Liver (tissue), 8 donors: ENCODE measurements at regions not wholly inside any gene's neighbourhood (a gene's known extent, or its start where the extent isn't known, plus 50 kb on each side); places are given as distances from the start of the nearest gene placed in this dataset.

ENCODE experiments used
- DNase-seq: peaks from one replicate; pipeline ENCODE4 v3.0.0-alpha.2; 2017; ENCODE audit warnings: low spot score
- H3K27ac ChIP-seq, 2 donors: one replicate each; pipeline ENCODE4 v1.7.0; 2013; ENCODE audit warnings: inconsistent platforms in 2 of 2, low read length in 2 of 2, control low read depth in 1 of 2, low read depth in 1 of 2, mild to moderate bottlenecking in 1 of 2
- H3K27me3 ChIP-seq, 4 donors: one replicate each; pipeline versions ENCODE4 v1.6.1 to v1.7.0; 2013; ENCODE audit warnings: low read length in 3 of 4, inconsistent platforms in 1 of 4, mild to moderate bottlenecking in 1 of 4, moderate library complexity in 1 of 4; ENCODE audit not compliant: control insufficient read depth in 4 of 4, insufficient read depth in 4 of 4
- H3K36me3 ChIP-seq, 4 donors: one replicate each; pipeline versions ENCODE4 v1.6.1 to v1.7.0; 2013; ENCODE audit warnings: low read length in 3 of 4, mild to moderate bottlenecking in 3 of 4, low read depth in 1 of 4, moderate library complexity in 1 of 4; ENCODE audit not compliant: control insufficient read depth in 4 of 4, insufficient read depth in 3 of 4
- H3K4me1 ChIP-seq, 4 donors: one replicate each; pipeline versions ENCODE4 v1.6.1 to v1.7.0; 2013; ENCODE audit warnings: low read length in 3 of 4, mild to moderate bottlenecking in 3 of 4, moderate library complexity in 1 of 4; ENCODE audit not compliant: control insufficient read depth in 4 of 4, insufficient read depth in 4 of 4
- H3K4me3 ChIP-seq, 3 donors: one replicate each; pipeline versions ENCODE4 v1.6.1 to v1.7.0; 2013; ENCODE audit warnings: low read length in 3 of 3, control low read depth in 1 of 3, low read depth in 1 of 3, mild to moderate bottlenecking in 1 of 3
- H3K9ac ChIP-seq, 2 donors: one replicate each; pipeline ENCODE4 v1.7.0; 2013; ENCODE audit warnings: low read length in 2 of 2, mild to moderate bottlenecking in 2 of 2, moderate library complexity in 2 of 2, control low read depth in 1 of 2, low read depth in 1 of 2
- H3K9me3 ChIP-seq, 4 donors: one replicate each; pipeline versions ENCODE4 v1.6.1 to v1.7.0; 2013; ENCODE audit warnings: low read length in 3 of 4; ENCODE audit not compliant: control insufficient read depth in 4 of 4
- ATF3 ChIP-seq: IDR thresholded peaks from 2 replicates; pipeline ENCODE4 v1.6.1; 2016; ENCODE audit warnings: antibody characterized with exemption
- CTCF ChIP-seq: fragments of 150-350 bp; IDR thresholded peaks from 2 replicates; pipeline ENCODE4 v1.5.1; 2017; ENCODE audit warnings: improper control_type of control experiment, low read depth, low read length; ENCODE audit not compliant: missing input control
- EGR1 ChIP-seq, 2 donors: IDR thresholded peaks; 2 replicates each; pipeline ENCODE4 v1.6.1; 2016 to 2018; ENCODE audit warnings: antibody characterized with exemption in 2 of 2, low read depth in 2 of 2
- FOXA1 ChIP-seq: IDR thresholded peaks from 2 replicates; pipeline ENCODE4 v1.6.1; 2016; ENCODE audit warnings: antibody characterized with exemption
- FOXA2 ChIP-seq: IDR thresholded peaks from 2 replicates; pipeline ENCODE4 v1.6.1; 2016; ENCODE audit warnings: antibody characterized with exemption
- HNF4A ChIP-seq, 2 donors: conservative IDR thresholded peaks; 2 replicates each; pipeline ENCODE4 v1.6.1; 2016; ENCODE audit warnings: antibody characterized with exemption in 2 of 2, mild to moderate bottlenecking in 2 of 2
- RAD21 ChIP-seq, 2 donors: IDR thresholded peaks; 2 replicates each; pipeline ENCODE4 v1.6.1; 2016; ENCODE audit warnings: antibody characterized with exemption in 2 of 2, mild to moderate bottlenecking in 2 of 2
- REST ChIP-seq: IDR thresholded peaks from 2 replicates; pipeline ENCODE4 v1.6.1; 2016; ENCODE audit warnings: antibody characterized with exemption, mild to moderate bottlenecking
- RXRA ChIP-seq, 2 donors: IDR thresholded peaks; 2 replicates each; pipeline ENCODE4 v1.6.1; 2017 to 2018; ENCODE audit warnings: antibody characterized with exemption in 2 of 2, mild to moderate bottlenecking in 1 of 2
- SP1 ChIP-seq: IDR thresholded peaks from 2 replicates; pipeline ENCODE4 v1.6.1; 2018; ENCODE audit warnings: antibody characterized with exemption, mild to moderate bottlenecking
- TAF1 ChIP-seq: conservative IDR thresholded peaks from 2 replicates; pipeline ENCODE4 v1.6.1; 2016; ENCODE audit warnings: antibody characterized with exemption, mild to moderate bottlenecking
- YY1 ChIP-seq: IDR thresholded peaks from 2 replicates; pipeline ENCODE4 v1.6.1; 2016; ENCODE audit warnings: antibody characterized with exemption, mild to moderate bottlenecking
- WGBS: extraction: QIAGEN DNeasy Blood & Tissue Kit; methylation state at CpG from one replicate; pipeline ENCODE4 v1.1.7; 2013; 5-methylcytosine and 5-hydroxymethylcytosine counted together
- TF ChIP-seq, protein P1 (sequence below): IDR thresholded peaks from 2 replicates; pipeline ENCODE4 v1.6.1; 2016; ENCODE audit warnings: antibody characterized with exemption
- donor health status: healthy.
- donor health status: healthy.
- donor health status: healthy.
- donor health status: healthy.
- donor health status: healthy.

GRCh38 chr6:159439651-159440050, 253.4 kb downstream of the SOD2 start:
- Histone ChIP-seq H3K4me3 (no peak overlapping the region), H3K9ac (no peak overlapping the region), H3K9me3 (peaks cover 0 to 3% (median under 1%) of the 10 kb centered on the region in 4 donors), H3K27me3 (no peaks in the 10 kb centered on the region), H3K4me1 (peaks cover 0 to 2% (median 1%) of the 10 kb centered on the region in 4 donors), H3K36me3 (no peaks in the 10 kb centered on the region), H3K27ac (no peak overlapping the region)
- TF ChIP-seq YY1 = no peak
- TF ChIP-seq RXRA (IDR thresholded peaks at IDR 0.05) = no peak
- TF ChIP-seq HNF4A (conservative IDR thresholded peaks at IDR 0.05) = no peak
- no peak for TF ChIP-seq CTCF
- DNase-seq = no peak
- 77% methylated on average over 1 of the region's 1 CpG for WGBS

GRCh38 chr6:159438106-159438505, 254.9 kb downstream of the SOD2 start:
- no peak overlapping the region for H3K4me3 ChIP-seq
- TF ChIP-seq CTCF = no peak
- TF ChIP-seq HNF4A (conservative IDR thresholded peaks at IDR 0.05) = no peak
- no peak for TF ChIP-seq EGR1 (IDR thresholded peaks at IDR 0.05; ENCODE audit: low read depth in 2 of 2)
- TF ChIP-seq YY1 = no peak
- TF ChIP-seq REST = no peak
- TF ChIP-seq RAD21 (IDR thresholded peaks at IDR 0.05) = no peak
- TF ChIP-seq SP1 = no peak
- TF ChIP-seq TAF1 = no peak
- no peak for TF ChIP-seq ATF3
- TF ChIP-seq FOXA2 = no peak
- no peak for TF ChIP-seq FOXA1
- TF ChIP-seq, protein P1, sequence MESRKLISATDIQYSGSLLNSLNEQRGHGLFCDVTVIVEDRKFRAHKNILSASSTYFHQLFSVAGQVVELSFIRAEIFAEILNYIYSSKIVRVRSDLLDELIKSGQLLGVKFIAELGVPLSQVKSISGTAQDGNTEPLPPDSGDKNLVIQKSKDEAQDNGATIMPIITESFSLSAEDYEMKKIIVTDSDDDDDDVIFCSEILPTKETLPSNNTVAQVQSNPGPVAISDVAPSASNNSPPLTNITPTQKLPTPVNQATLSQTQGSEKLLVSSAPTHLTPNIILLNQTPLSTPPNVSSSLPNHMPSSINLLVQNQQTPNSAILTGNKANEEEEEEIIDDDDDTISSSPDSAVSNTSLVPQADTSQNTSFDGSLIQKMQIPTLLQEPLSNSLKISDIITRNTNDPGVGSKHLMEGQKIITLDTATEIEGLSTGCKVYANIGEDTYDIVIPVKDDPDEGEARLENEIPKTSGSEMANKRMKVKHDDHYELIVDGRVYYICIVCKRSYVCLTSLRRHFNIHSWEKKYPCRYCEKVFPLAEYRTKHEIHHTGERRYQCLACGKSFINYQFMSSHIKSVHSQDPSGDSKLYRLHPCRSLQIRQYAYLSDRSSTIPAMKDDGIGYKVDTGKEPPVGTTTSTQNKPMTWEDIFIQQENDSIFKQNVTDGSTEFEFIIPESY = no peak
- H3K4me1 ChIP-seq = peaks cover 0 to 2% (median 1%) of the 10 kb centered on the region in 4 donors
- H3K36me3 ChIP-seq = no peaks in the 10 kb centered on the region
- no peak overlapping the region for H3K9ac ChIP-seq
- 88% methylated on average over 2 of the region's 2 CpGs for WGBS
- peaks cover 7 to 10% (median 9%) of the 10 kb centered on the region in 4 donors for H3K9me3 ChIP-seq
- no peak for DNase-seq
- H3K27ac ChIP-seq = no peak overlapping the region
- no peaks in the 10 kb centered on the region for H3K27me3 ChIP-seq
